H1 (cell line): ENCODE measurements at regions not wholly inside any gene's neighbourhood (a gene's known extent, or its start where the extent isn't known, plus 50 kb on each side); places are given as distances from the start of the nearest gene placed in this dataset.

Experiments used
- EZH2 ChIP-seq: fragments of 200-600 bp; sonication (generic); IDR thresholded peaks from 2 replicates; pipeline ENCODE4 v1.7.1; 2012; ENCODE audit warnings: low read depth, mild to moderate bottlenecking, moderate library complexity, low read length, inconsistent platforms; ENCODE audit not compliant: severe bottlenecking
- POLR2A ChIP-seq, 2 experiments: IDR thresholded peaks; 1 replicate in 1 of 2; 2 replicates in 1 of 2; pipeline ENCODE4 v1.6.1; 2011; ENCODE audit warnings: low read depth in 2 of 2, low read length in 2 of 2, mild to moderate bottlenecking in 2 of 2; ENCODE audit errors: control extremely low read depth in 1 of 2
- RAD21 ChIP-seq, 2 experiments: IDR thresholded peaks in 1 of 2; conservative IDR thresholded peaks in 1 of 2; 2 replicates each; pipeline ENCODE4 v1.6.1; 2011; ENCODE audit warnings: low read depth in 2 of 2, low read length in 2 of 2, improper control_type of control experiment in 1 of 2, inconsistent platforms in 1 of 2, mild to moderate bottlenecking in 1 of 2, moderate library complexity in 1 of 2
- SP1 ChIP-seq: IDR thresholded peaks from 2 replicates; pipeline ENCODE4 v1.6.1; 2011; ENCODE audit warnings: low read depth, low read length
- SRF ChIP-seq: IDR thresholded peaks from 2 replicates; pipeline ENCODE4 v1.6.1; 2011; ENCODE audit warnings: mild to moderate bottlenecking, low read depth, low read length, moderate library complexity
- TF ChIP-seq, protein P1 (sequence below), 3 experiments: IDR thresholded peaks; 1 replicate in 2 of 3; 2 replicates in 1 of 3; pipeline versions ENCODE4 v1.5.1 to v1.6.1; 2011; ENCODE audit warnings: low read length in 3 of 3, mild to moderate bottlenecking in 3 of 3, inconsistent platforms in 2 of 3, low read depth in 1 of 3, moderate library complexity in 1 of 3; ENCODE audit not compliant: insufficient read depth in 1 of 3; ENCODE audit errors: control extremely low read depth in 1 of 3
- TF ChIP-seq, protein P2 (sequence below): IDR thresholded peaks from 2 replicates; pipeline ENCODE4 v1.6.1; 2012; ENCODE audit warnings: low read length, inconsistent platforms

DNA sequence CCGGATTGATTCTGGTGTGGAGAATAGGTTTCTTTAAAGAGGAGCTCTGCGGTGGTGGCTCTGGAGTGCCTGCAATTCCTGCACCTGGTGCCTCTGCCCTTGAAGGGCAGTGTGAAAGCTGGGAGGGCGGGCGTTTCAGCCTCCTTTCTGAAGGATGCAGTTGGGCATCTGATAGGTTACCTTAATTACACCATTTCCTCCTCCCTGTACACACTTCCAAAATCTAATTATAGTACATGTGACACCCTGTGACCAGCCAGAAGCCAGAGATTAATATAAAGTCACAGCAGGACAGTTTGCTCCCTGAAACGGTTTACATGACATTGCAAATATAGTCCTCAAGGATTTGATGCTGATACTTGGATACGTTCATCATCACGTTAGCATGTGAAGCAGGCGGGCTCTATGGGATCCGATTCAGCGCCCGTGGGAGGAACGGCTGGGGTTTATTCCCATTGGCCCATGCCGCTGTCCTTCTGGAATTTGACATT lies 548.2 kb downstream of the QKI start:
- TF ChIP-seq, protein P1, sequence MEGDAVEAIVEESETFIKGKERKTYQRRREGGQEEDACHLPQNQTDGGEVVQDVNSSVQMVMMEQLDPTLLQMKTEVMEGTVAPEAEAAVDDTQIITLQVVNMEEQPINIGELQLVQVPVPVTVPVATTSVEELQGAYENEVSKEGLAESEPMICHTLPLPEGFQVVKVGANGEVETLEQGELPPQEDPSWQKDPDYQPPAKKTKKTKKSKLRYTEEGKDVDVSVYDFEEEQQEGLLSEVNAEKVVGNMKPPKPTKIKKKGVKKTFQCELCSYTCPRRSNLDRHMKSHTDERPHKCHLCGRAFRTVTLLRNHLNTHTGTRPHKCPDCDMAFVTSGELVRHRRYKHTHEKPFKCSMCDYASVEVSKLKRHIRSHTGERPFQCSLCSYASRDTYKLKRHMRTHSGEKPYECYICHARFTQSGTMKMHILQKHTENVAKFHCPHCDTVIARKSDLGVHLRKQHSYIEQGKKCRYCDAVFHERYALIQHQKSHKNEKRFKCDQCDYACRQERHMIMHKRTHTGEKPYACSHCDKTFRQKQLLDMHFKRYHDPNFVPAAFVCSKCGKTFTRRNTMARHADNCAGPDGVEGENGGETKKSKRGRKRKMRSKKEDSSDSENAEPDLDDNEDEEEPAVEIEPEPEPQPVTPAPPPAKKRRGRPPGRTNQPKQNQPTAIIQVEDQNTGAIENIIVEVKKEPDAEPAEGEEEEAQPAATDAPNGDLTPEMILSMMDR (IDR thresholded peaks at IDR 0.05; ENCODE audit: control extremely low read depth in 1 of 3, insufficient read depth in 1 of 3, low read depth in 1 of 3, low read length in 3 of 3), result no peak
- no peak for TF ChIP-seq SRF
- no peak for TF ChIP-seq POLR2A (IDR thresholded peaks at IDR 0.05; ENCODE audit: control extremely low read depth in 1 of 2, low read depth in 2 of 2, low read length in 2 of 2)
- no peak for TF ChIP-seq RAD21 (IDR thresholded peaks at IDR 0.05 in 1 of 2, conservative IDR thresholded peaks at IDR 0.05 in 1 of 2; ENCODE audit: low read depth in 2 of 2, low read length in 2 of 2)
- TF ChIP-seq, protein P2, sequence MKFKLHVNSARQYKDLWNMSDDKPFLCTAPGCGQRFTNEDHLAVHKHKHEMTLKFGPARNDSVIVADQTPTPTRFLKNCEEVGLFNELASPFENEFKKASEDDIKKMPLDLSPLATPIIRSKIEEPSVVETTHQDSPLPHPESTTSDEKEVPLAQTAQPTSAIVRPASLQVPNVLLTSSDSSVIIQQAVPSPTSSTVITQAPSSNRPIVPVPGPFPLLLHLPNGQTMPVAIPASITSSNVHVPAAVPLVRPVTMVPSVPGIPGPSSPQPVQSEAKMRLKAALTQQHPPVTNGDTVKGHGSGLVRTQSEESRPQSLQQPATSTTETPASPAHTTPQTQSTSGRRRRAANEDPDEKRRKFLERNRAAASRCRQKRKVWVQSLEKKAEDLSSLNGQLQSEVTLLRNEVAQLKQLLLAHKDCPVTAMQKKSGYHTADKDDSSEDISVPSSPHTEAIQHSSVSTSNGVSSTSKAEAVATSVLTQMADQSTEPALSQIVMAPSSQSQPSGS, result no peak
- no peak for TF ChIP-seq SP1
- TF ChIP-seq EZH2, result no peak
